ENCODE measurements at regions not wholly inside any gene's neighbourhood (a gene's known extent, or its start where the extent isn't known, plus 50 kb on each side); places are given as distances from the start of the nearest gene placed in this dataset.

DNA sequence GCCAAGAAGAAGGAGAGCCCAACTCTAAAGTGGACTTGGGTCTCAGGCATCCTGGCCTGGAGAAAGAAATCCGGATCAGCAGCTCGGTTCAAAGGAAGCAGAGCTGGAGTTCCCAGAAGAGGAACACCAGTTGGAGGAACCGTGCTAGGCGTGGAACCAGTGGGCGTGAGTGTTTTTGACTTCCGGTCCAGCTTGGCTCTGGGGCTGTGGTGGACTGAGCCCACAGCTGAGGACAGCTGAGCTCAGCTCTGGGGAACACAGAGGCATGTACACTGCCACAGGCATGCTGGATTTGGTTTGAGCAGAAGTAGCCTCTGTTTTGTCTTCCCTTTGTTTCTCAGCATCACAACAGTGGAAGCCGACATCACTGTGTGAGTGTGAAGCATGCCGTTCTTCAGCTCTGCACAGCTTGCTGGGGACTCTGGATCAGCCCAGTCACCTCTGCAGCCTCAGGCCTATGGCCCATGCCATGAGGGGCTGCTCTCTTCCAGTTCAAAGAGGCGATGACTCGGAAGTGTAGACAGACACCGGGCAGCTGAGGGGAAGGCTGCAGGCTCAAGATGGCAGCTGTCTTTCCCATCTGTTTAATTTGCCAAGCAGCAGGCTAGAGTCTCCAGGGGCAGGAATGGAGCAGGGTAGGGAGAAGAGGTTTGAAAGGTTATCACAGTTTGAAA is 185.8 kb upstream of the UBE3A start:
- no peak for DNase-seq
- no peaks in the 10 kb centered on the region for H3K4me1 ChIP-seq
- H3K27me3 ChIP-seq = no peaks in the 10 kb centered on the region
- no peaks in the 10 kb centered on the region for H3K36me3 ChIP-seq
- no peak overlapping the region for H3K9ac ChIP-seq (ENCODE audit: low read depth in 2 of 2, low read length in 2 of 2)
- intact Hi-C loops (cut with DNase I) = no loop called here
- H3K27ac ChIP-seq = no peak overlapping the region
- H3K9me3 ChIP-seq = no peaks in the 10 kb centered on the region
- no peak overlapping the region for H3K4me3 ChIP-seq
- TF ChIP-seq, protein P1, sequence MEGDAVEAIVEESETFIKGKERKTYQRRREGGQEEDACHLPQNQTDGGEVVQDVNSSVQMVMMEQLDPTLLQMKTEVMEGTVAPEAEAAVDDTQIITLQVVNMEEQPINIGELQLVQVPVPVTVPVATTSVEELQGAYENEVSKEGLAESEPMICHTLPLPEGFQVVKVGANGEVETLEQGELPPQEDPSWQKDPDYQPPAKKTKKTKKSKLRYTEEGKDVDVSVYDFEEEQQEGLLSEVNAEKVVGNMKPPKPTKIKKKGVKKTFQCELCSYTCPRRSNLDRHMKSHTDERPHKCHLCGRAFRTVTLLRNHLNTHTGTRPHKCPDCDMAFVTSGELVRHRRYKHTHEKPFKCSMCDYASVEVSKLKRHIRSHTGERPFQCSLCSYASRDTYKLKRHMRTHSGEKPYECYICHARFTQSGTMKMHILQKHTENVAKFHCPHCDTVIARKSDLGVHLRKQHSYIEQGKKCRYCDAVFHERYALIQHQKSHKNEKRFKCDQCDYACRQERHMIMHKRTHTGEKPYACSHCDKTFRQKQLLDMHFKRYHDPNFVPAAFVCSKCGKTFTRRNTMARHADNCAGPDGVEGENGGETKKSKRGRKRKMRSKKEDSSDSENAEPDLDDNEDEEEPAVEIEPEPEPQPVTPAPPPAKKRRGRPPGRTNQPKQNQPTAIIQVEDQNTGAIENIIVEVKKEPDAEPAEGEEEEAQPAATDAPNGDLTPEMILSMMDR (IDR thresholded peaks at IDR 0.05) = no peak

DNA sequence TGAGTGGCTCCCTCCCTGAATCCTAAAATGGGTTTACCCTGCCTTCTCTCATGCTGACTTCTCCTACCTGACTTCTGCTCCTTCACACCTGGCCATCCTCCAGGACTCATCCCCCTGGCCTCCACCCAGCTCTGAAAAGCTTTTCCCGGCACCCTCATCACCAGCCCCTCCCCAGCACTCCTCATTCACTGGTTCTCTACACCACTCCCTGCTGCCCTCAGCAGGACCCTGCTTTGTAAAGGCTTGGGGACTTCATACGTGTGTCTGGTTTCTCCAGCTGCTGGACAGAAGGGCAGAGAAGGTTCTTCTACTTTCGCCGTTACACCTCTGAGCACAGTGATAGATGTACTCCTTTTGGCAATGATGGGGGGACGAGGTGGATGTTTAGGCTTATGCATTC is 184.9 kb upstream of the UBE3A start:
- H3K9ac ChIP-seq (ENCODE audit: low read depth in 2 of 2, low read length in 2 of 2) = no peak overlapping the region
- H3K4me3 ChIP-seq = no peak overlapping the region
- H3K27ac ChIP-seq = no peak overlapping the region
- H3K9me3 ChIP-seq = no peaks in the 10 kb centered on the region
- no peaks in the 10 kb centered on the region for H3K4me1 ChIP-seq
- H3K27me3 ChIP-seq = no peaks in the 10 kb centered on the region
- TF ChIP-seq, protein P1 (IDR thresholded peaks at IDR 0.05) = no peak
- DNase-seq = no peak
- H3K36me3 ChIP-seq = no peaks in the 10 kb centered on the region
- intact Hi-C loops (cut with DNase I) = no loop called here

DNA sequence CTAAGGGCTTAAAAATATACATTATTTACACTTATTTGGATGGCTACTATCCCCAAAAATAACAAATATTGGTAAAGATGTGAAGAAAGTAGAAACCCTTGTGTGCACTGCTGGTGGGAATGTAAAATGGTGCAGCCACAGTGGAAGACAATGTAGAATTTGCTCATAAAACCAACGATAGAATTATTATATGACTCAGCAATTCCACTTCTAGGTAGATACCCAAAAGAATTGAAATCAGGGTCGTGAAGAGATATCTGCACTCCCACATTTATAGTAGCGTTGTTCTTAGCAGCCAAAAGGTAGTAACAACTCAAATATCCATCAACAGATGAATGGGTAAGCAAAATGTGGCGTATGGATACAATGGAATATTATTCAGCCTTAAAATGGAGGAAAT is 181.6 kb upstream of the UBE3A start:
- H3K9me3 ChIP-seq = no peaks in the 10 kb centered on the region

DNA sequence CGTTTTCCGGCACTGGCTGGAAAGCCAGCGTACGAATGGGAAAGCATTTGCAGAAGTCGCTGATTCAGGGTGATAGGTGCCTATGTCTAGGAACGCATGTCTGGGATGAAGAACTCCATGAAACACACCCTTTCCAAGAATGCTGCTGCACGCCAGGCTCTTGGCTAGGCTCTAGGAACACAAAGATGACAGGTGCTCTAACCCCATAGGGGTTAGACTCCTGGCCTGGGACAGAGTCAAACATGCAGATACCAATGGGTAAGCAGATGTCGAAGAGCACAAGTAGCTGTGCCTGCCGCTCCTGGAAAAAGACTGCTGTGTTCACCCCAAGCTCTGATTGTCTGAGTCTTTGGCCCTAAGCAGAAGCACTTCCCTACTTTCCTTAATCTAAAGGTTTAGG is 180.9 kb upstream of the UBE3A start:
- Histone ChIP-seq H3K4me3 (no peak overlapping the region), H3K9me3 (no peaks in the 10 kb centered on the region), H3K27me3 (no peaks in the 10 kb centered on the region), H3K36me3 (no peaks in the 10 kb centered on the region), H3K4me1 (no peaks in the 10 kb centered on the region), H3K27ac (no peak overlapping the region), H3K9ac (ENCODE audit: low read depth in 2 of 2, low read length in 2 of 2) (no peak overlapping the region)
- intact Hi-C loops (cut with DNase I) = no loop called here
- DNase-seq = no peak
- TF ChIP-seq, protein P1 (IDR thresholded peaks at IDR 0.05) = no peak

More for the DNA sequence above, 181.6 kb upstream of the UBE3A start:
- H3K27me3 ChIP-seq = no peaks in the 10 kb centered on the region
- H3K4me1 ChIP-seq = no peaks in the 10 kb centered on the region
- TF ChIP-seq, protein P1 (IDR thresholded peaks at IDR 0.05) = no peak
- intact Hi-C loops (cut with DNase I) = no loop called here
- H3K9ac ChIP-seq (ENCODE audit: low read depth in 2 of 2, low read length in 2 of 2) = no peak overlapping the region
- H3K4me3 ChIP-seq = no peak overlapping the region
- no peaks in the 10 kb centered on the region for H3K36me3 ChIP-seq
- DNase-seq = no peak
- no peak overlapping the region for H3K27ac ChIP-seq

DNA sequence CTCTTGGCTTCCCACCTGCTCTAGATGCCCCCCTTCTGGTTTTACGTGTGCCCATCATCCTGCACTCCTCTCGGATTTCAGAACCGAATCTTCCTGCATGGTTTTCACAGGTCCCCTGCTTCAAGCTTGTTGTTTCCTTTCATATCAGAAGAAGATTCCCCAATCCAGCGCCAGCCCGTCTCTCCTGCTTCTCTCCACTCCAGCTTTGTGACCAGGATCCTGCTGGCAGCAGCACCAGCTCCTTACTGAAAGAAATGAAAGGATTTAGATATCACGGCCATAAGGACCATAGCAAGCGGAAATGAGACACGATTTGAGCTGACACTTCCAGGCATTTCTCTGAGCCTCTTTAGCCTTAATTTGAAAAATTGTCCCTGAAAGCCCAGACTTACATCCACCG is 180.3 kb upstream of the UBE3A start:
- H3K36me3 ChIP-seq = no peaks in the 10 kb centered on the region
- no peaks in the 10 kb centered on the region for H3K27me3 ChIP-seq
- intact Hi-C loops (cut with DNase I) = no loop called here
- TF ChIP-seq, protein P1 (IDR thresholded peaks at IDR 0.05) = no peak
- DNase-seq = no peak
- no peaks in the 10 kb centered on the region for H3K9me3 ChIP-seq
- H3K4me1 ChIP-seq = no peaks in the 10 kb centered on the region
- no peak overlapping the region for H3K9ac ChIP-seq (ENCODE audit: low read depth in 2 of 2, low read length in 2 of 2)
- no peak overlapping the region for H3K4me3 ChIP-seq
- H3K27ac ChIP-seq = no peak overlapping the region
